ENCODE measurements at regions not wholly inside any gene's neighbourhood (a gene's known extent, or its start where the extent isn't known, plus 50 kb on each side); places are given as distances from the start of the nearest gene placed in this dataset.

GRCh38 chr4:60923075-60923474 lies 277.1 kb upstream of the ADGRL3 start:
- Histone ChIP-seq H3K36me3 (no peaks in the 10 kb centered on the region), H3K27me3 (no peaks in the 10 kb centered on the region), H3K27ac (no peak overlapping the region), H3K4me3 (no peak overlapping the region), H3K4me1 (ENCODE audit: low read depth) (no peaks in the 10 kb centered on the region), H3K9me3 (ENCODE audit: low read depth) (no peaks in the 10 kb centered on the region)
- TF ChIP-seq CTCF (IDR thresholded peaks at IDR 0.05; ENCODE audit: low read depth, low read length): no peak
- DNase-seq (ENCODE audit: low read depth in 1 of 2, low spot score in 1 of 2): no peak

- TF ChIP-seq CTCF (IDR thresholded peaks at IDR 0.05; ENCODE audit: low read depth, low read length): no peak
- no peak overlapping the region for H3K27ac ChIP-seq
- DNase-seq (ENCODE audit: low read depth in 1 of 2, low spot score in 1 of 2): no peak
- H3K27me3 ChIP-seq: no peaks in the 10 kb centered on the region
- no peaks in the 10 kb centered on the region for H3K4me1 ChIP-seq (ENCODE audit: low read depth)
- no peaks in the 10 kb centered on the region for H3K9me3 ChIP-seq (ENCODE audit: low read depth)
- H3K36me3 ChIP-seq: no peaks in the 10 kb centered on the region
- no peak overlapping the region for H3K4me3 ChIP-seq
These were observed 273.5 kb upstream of the ADGRL3 start for GRCh38 chr4:60926624-60927023.

GRCh38 chr4:60930866-60931265 lies 269.3 kb upstream of the ADGRL3 start:
- no peaks in the 10 kb centered on the region for H3K27me3 ChIP-seq
- H3K9me3 ChIP-seq (ENCODE audit: low read depth): no peaks in the 10 kb centered on the region
- H3K27ac ChIP-seq: no peak overlapping the region
- no peak for DNase-seq (ENCODE audit: low read depth in 1 of 2, low spot score in 1 of 2)
- H3K4me3 ChIP-seq: no peak overlapping the region
- H3K4me1 ChIP-seq (ENCODE audit: low read depth): no peaks in the 10 kb centered on the region
- TF ChIP-seq CTCF (IDR thresholded peaks at IDR 0.05; ENCODE audit: low read depth, low read length): no peak
- H3K36me3 ChIP-seq: no peaks in the 10 kb centered on the region

GRCh38 chr4:60934566-60935295 lies 265.4 kb upstream of the ADGRL3 start:
- Histone ChIP-seq H3K27ac (no peak overlapping the region), H3K4me1 (ENCODE audit: low read depth) (no peaks in the 10 kb centered on the region), H3K4me3 (no peak overlapping the region), H3K27me3 (no peaks in the 10 kb centered on the region), H3K36me3 (no peaks in the 10 kb centered on the region), H3K9me3 (ENCODE audit: low read depth) (no peaks in the 10 kb centered on the region)
- DNase-seq (ENCODE audit: low read depth in 1 of 2, low spot score in 1 of 2): no peak
- TF ChIP-seq CTCF (IDR thresholded peaks at IDR 0.05; ENCODE audit: low read depth, low read length): no peak

GRCh38 chr4:60938181-60938580 lies 261.9 kb upstream of the ADGRL3 start:
- Histone ChIP-seq H3K36me3 (no peaks in the 10 kb centered on the region), H3K9me3 (ENCODE audit: low read depth) (no peaks in the 10 kb centered on the region), H3K27me3 (no peaks in the 10 kb centered on the region), H3K4me1 (ENCODE audit: low read depth) (no peaks in the 10 kb centered on the region), H3K27ac (no peak overlapping the region), H3K4me3 (no peak overlapping the region)
- TF ChIP-seq CTCF (IDR thresholded peaks at IDR 0.05; ENCODE audit: low read depth, low read length): no peak
- no peak for DNase-seq (ENCODE audit: low read depth in 1 of 2, low spot score in 1 of 2)
